Endothelial cell (in vitro differentiated cells): ENCODE measurements at regions not wholly inside any gene's neighbourhood (a gene's known extent, or its start where the extent isn't known, plus 50 kb on each side); places are given as distances from the start of the nearest gene placed in this dataset.

Experiments used
- DNase-seq: peaks from one replicate; pipeline ENCODE4 v3.0.0; 2021; ENCODE audit warnings: low spot score
- H3K27ac Mint-ChIP-seq: one replicate; pipeline ENCODE4 v1.8.0; 2021; ENCODE audit warnings: mixed read lengths, inconsistent platforms; ENCODE audit not compliant: unreplicated experiment
- H3K27me3 Mint-ChIP-seq: one replicate; pipeline ENCODE4 v1.8.0; 2021; ENCODE audit warnings: mild to moderate bottlenecking, moderate library complexity, mixed read lengths, inconsistent platforms; ENCODE audit not compliant: unreplicated experiment
- H3K36me3 Mint-ChIP-seq: one replicate; pipeline ENCODE4 v1.8.0; 2021; ENCODE audit warnings: mild to moderate bottlenecking, low read depth, mixed read lengths, inconsistent platforms; ENCODE audit not compliant: unreplicated experiment
- H3K4me1 Mint-ChIP-seq: one replicate; pipeline ENCODE4 v1.8.0; 2021; ENCODE audit warnings: mild to moderate bottlenecking, mixed read lengths, inconsistent platforms; ENCODE audit not compliant: unreplicated experiment
- H3K4me3 Mint-ChIP-seq: one replicate; pipeline ENCODE4 v1.8.0; 2021; ENCODE audit warnings: mild to moderate bottlenecking, mixed read lengths, inconsistent platforms; ENCODE audit not compliant: unreplicated experiment
- H3K9me3 Mint-ChIP-seq: one replicate; pipeline ENCODE4 v1.8.0; 2021; ENCODE audit warnings: mixed read lengths, inconsistent platforms; ENCODE audit not compliant: unreplicated experiment
- TF ChIP-seq, protein P1 (sequence below): fragments of 200-600 bp; sonication (generic); IDR thresholded peaks from one replicate; pipeline ENCODE4 v1.5.0; 2021; ENCODE audit warnings: antibody characterized with exemption; ENCODE audit not compliant: unreplicated experiment

DNA sequence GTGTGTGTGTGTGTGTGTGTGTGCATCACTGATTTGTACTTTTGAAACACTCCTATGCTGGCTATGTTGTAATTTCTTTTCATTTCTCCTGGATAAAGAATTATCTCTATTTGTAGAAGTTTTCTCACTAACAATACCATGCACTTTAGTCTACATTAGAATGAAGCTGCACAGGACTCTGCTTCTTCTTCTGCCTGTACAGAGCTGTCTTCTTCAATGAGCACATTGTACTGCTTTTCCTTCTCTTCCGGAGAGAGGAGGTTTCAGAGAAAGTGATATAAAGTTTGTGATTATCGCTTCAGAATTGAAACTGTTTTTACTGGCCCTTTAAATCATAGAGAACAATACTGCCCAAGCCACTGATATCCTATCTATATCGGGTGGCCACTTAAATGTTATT is 677.0 kb downstream of the NR2F1-AS1 start:
- H3K4me1 Mint-ChIP-seq: no peaks in the 10 kb centered on the region
- no peaks in the 10 kb centered on the region for H3K36me3 Mint-ChIP-seq
- H3K27me3 Mint-ChIP-seq: no peaks in the 10 kb centered on the region
- no peak overlapping the region for H3K4me3 Mint-ChIP-seq
- H3K27ac Mint-ChIP-seq: no peak overlapping the region
- DNase-seq: no peak
- TF ChIP-seq, protein P1, sequence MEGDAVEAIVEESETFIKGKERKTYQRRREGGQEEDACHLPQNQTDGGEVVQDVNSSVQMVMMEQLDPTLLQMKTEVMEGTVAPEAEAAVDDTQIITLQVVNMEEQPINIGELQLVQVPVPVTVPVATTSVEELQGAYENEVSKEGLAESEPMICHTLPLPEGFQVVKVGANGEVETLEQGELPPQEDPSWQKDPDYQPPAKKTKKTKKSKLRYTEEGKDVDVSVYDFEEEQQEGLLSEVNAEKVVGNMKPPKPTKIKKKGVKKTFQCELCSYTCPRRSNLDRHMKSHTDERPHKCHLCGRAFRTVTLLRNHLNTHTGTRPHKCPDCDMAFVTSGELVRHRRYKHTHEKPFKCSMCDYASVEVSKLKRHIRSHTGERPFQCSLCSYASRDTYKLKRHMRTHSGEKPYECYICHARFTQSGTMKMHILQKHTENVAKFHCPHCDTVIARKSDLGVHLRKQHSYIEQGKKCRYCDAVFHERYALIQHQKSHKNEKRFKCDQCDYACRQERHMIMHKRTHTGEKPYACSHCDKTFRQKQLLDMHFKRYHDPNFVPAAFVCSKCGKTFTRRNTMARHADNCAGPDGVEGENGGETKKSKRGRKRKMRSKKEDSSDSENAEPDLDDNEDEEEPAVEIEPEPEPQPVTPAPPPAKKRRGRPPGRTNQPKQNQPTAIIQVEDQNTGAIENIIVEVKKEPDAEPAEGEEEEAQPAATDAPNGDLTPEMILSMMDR: no peak
- H3K9me3 Mint-ChIP-seq: no peaks in the 10 kb centered on the region

GRCh38 chr5:92899611-92900010 is 681.4 kb downstream of the NR2F1-AS1 start:
- TF ChIP-seq, protein P1: no peak
- no peaks in the 10 kb centered on the region for H3K27me3 Mint-ChIP-seq
- H3K4me1 Mint-ChIP-seq: no peaks in the 10 kb centered on the region
- H3K27ac Mint-ChIP-seq: no peak overlapping the region
- no peaks in the 10 kb centered on the region for H3K36me3 Mint-ChIP-seq
- H3K4me3 Mint-ChIP-seq: no peak overlapping the region
- no peak for DNase-seq
- H3K9me3 Mint-ChIP-seq: no peaks in the 10 kb centered on the region

- H3K36me3 Mint-ChIP-seq: no peaks in the 10 kb centered on the region
- no peak overlapping the region for H3K4me3 Mint-ChIP-seq
- H3K27ac Mint-ChIP-seq: no peak overlapping the region
- no peaks in the 10 kb centered on the region for H3K9me3 Mint-ChIP-seq
- TF ChIP-seq, protein P1: no peak
- H3K27me3 Mint-ChIP-seq: no peaks in the 10 kb centered on the region
- no peak for DNase-seq
- no peaks in the 10 kb centered on the region for H3K4me1 Mint-ChIP-seq
These were observed 684.3 kb downstream of the NR2F1-AS1 start for GRCh38 chr5:92896722-92897121.

DNA sequence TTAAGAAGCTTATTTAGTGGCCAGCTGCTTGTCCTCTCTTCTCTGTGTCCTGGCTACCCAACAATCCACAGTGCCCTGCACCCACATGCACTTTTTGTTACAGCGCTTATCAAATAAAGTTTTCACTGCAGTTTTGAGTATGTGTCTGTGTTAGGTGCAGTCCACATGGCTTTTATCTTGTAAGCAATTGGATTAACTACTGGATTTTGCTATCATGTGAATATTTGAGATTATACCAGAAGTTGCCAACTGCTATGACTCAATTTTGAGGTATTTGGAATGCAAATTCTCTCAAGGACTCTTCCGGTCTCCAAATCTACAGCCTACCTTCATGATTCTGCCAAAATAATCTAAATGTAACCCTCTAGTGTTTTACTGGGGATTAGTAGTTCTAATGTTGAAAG is 690.2 kb downstream of the NR2F1-AS1 start:
- H3K27ac Mint-ChIP-seq: no peak overlapping the region
- no peaks in the 10 kb centered on the region for H3K27me3 Mint-ChIP-seq
- TF ChIP-seq, protein P1: no peak
- H3K36me3 Mint-ChIP-seq: no peaks in the 10 kb centered on the region
- no peak overlapping the region for H3K4me3 Mint-ChIP-seq
- H3K9me3 Mint-ChIP-seq: no peaks in the 10 kb centered on the region
- DNase-seq: no peak
- no peaks in the 10 kb centered on the region for H3K4me1 Mint-ChIP-seq

GRCh38 chr5:92889140-92889539 is 691.9 kb downstream of the NR2F1-AS1 start:
- Mint-ChIP-seq H3K9me3 (no peaks in the 10 kb centered on the region), H3K36me3 (no peaks in the 10 kb centered on the region), H3K4me1 (no peaks in the 10 kb centered on the region), H3K4me3 (no peak overlapping the region), H3K27me3 (no peaks in the 10 kb centered on the region), H3K27ac (no peak overlapping the region)
- no peak for DNase-seq
- TF ChIP-seq, protein P1: no peak
